Omental fat pad (tissue), 3 donors: ENCODE measurements at regions not wholly inside any gene's neighbourhood (a gene's known extent, or its start where the extent isn't known, plus 50 kb on each side); places are given as distances from the start of the nearest gene placed in this dataset.

Source experiments
- ATAC-seq: fragments of 150-250 bp; one replicate; pipeline ENCODE4 v1.9.1; 2016; ENCODE audit warnings: mild to moderate bottlenecking, moderate library complexity; ENCODE audit not compliant: low FRiP score
- DNase-seq: peaks from one replicate; pipeline ENCODE4 v3.0.0-alpha.2; 2019; ENCODE audit warnings: low spot score
- TF ChIP-seq, protein P1 (sequence below), 3 donors: fragments of 450-650 bp; IDR thresholded peaks; one replicate each; pipeline ENCODE4 v1.5.1; 2016 to 2017; ENCODE audit warnings: antibody characterized with exemption in 3 of 3, mild to moderate bottlenecking in 3 of 3, moderate library complexity in 2 of 3

DNA sequence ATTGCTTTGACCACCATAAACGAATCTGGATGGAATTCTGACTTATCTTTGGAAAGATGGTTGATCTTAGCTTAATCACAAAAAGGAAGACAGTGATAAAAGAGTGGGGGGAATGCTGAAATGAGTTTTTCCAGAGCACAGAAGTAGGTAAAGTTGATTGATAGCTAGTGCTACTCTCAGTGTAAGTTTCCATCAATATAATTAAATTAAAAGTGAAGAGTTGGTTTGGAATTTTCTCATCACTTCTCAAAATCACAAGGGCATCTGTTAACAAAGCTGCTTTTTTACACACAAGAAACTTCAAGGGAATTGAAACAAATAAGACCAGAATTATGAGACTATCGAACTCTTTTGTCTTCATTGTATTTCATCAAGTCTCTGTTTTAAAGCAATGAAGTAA lies 1217.3 kb downstream of the REEP3 start:
- ATAC-seq (no peak), DNase-seq (no peak)
- TF ChIP-seq, protein P1, sequence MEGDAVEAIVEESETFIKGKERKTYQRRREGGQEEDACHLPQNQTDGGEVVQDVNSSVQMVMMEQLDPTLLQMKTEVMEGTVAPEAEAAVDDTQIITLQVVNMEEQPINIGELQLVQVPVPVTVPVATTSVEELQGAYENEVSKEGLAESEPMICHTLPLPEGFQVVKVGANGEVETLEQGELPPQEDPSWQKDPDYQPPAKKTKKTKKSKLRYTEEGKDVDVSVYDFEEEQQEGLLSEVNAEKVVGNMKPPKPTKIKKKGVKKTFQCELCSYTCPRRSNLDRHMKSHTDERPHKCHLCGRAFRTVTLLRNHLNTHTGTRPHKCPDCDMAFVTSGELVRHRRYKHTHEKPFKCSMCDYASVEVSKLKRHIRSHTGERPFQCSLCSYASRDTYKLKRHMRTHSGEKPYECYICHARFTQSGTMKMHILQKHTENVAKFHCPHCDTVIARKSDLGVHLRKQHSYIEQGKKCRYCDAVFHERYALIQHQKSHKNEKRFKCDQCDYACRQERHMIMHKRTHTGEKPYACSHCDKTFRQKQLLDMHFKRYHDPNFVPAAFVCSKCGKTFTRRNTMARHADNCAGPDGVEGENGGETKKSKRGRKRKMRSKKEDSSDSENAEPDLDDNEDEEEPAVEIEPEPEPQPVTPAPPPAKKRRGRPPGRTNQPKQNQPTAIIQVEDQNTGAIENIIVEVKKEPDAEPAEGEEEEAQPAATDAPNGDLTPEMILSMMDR (IDR thresholded peaks at IDR 0.05): no peak

DNA sequence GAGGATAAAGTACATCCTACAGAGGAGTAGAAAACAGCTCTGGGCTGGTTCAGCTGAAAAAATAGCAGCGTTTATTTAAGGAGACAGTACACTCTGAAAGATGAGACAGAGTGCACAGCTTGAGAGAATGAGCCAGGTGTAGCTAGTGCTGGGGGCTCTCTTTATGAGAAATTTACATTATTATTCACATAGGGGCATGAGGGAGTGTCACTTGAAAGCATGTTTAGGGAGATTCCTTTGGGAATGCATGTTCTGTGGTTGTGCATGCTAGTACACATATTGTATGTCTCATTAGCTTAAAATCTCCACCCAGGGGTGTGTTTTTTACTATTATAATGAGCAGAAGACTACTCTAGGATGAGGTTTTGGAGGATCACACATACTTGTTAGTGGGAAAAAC lies 1224.4 kb downstream of the REEP3 start:
- ATAC-seq: no peak
- no peak for DNase-seq
- TF ChIP-seq, protein P1 (IDR thresholded peaks at IDR 0.05): no peak

DNA sequence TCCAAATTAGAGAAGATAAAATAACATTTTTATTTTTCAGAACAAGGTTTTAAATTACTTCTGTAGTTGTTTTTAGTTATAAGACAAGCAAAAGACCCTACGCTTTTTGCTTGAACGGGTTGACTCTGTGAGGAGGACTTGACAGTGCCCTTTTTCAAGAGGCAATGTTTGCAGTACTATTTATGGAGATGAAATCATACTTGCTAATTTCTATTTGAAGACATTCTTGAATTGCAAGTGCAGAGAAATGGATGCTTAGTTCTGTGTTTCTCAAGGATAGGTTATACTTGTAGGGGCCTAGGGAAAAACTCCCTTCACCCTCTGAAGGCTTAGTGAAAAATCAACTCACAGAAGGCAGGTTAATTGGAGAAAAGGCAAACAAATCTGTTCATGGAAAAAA lies 1229.5 kb downstream of the REEP3 start:
- DNase-seq (no peak), ATAC-seq (no peak)
- TF ChIP-seq, protein P1 (IDR thresholded peaks at IDR 0.05): no peak

GRCh38 chr10:64753516-64753915 lies 1232.3 kb downstream of the REEP3 start:
- DNase-seq (no peak), ATAC-seq (no peak)
- TF ChIP-seq, protein P1 (IDR thresholded peaks at IDR 0.05): no peak

DNA sequence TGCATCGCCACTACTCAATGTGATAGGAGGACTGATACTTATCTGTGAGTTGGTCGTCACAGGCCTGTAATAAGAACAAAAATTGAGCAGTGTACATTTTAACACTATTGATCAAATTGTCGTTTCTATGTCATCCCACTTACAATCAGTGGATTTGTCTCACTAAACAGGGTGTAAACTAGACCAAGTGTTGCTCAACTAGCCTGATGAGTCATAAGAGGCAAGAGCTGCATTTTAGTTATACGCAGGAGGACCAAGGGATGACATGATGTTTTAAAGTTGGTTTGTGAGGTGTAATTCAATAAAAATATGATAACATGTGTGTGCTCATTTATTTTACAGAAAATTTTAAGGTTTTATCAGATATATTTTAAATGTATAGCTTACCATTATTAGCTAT lies 1239.2 kb downstream of the REEP3 start:
- ATAC-seq: no peak
- DNase-seq: no peak

GRCh38 chr10:64762861-64763260 lies 1241.7 kb downstream of the REEP3 start:
- DNase-seq: no peak
- TF ChIP-seq, protein P1 (IDR thresholded peaks at IDR 0.05): no peak
- no peak for ATAC-seq

More for the DNA sequence above, 1239.2 kb downstream of the REEP3 start:
- TF ChIP-seq, protein P1 (IDR thresholded peaks at IDR 0.05): no peak

GRCh38 chr10:64765498-64765897 lies 1244.3 kb downstream of the REEP3 start:
- ATAC-seq (no peak), DNase-seq (no peak)
- TF ChIP-seq, protein P1 (IDR thresholded peaks at IDR 0.05): no peak
